ENCODE measurements at regions not wholly inside any gene's neighbourhood (a gene's known extent, or its start where the extent isn't known, plus 50 kb on each side); places are given as distances from the start of the nearest gene placed in this dataset.

DNA sequence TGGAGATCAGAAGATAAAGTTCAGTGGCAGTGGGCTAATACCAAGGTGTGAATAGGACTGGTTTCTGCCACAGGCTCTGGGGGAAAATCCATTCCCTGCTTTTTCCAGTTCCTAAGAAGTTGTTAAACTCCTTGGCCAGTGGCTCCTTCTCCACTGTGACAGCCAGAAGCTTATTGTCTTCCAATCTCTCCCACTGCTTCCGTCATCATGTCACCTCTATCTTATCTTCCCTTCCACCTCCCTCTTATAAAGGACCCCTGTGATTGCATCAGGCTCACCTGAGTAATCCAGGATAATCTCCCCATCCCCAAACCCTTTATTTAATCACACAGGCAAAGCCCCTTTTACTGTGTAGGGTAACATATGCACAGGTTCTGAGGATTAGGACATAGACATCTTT lies 431.2 kb upstream of the SLC10A2 start:
- Mint-ChIP-seq H3K27ac (no peak overlapping the region), H3K27me3 (ENCODE audit: insufficient read depth, low read depth, poor library complexity) (no peaks in the 10 kb centered on the region), H3K4me1 (no peaks in the 10 kb centered on the region), H3K36me3 (ENCODE audit: low read depth) (peaks cover 6% of the 10 kb centered on the region; the same call in 2 of the 3 replicates), H3K9me3 (peaks cover 14% of the 10 kb centered on the region), H3K4me3 (no peak overlapping the region)
- no peaks in the 10 kb centered on the region for H3K9me2 ChIP-seq (ENCODE audit: insufficient read depth)
- H3K36me3 ChIP-seq (ENCODE audit: insufficient read depth): no peaks in the 10 kb centered on the region; the same call in 1 of the 2 replicates
- no peak overlapping the region for H3K4me2 ChIP-seq
- H3F3A ChIP-seq (replicated peaks; ENCODE audit: low read depth): no peaks in the 10 kb centered on the region
- TF ChIP-seq EZH2phosphoT487 (IDR thresholded peaks at IDR 0.05; ENCODE audit: unreplicated experiment) (no peak), POLR2AphosphoS5 (IDR thresholded peaks at IDR 0.05; ENCODE audit: low read depth) (no peak), ZNF114 (CRISPR knock-in tag; IDR thresholded peaks at IDR 0.05) (no peak), ZNF331 (CRISPR knock-in tag; IDR thresholded peaks at IDR 0.05; ENCODE audit: low read depth) (no peak), EZH2 (IDR thresholded peaks at IDR 0.05; ENCODE audit: low read depth, unreplicated experiment) (no peak), STAT1 (IDR thresholded peaks at IDR 0.05; ENCODE audit: unreplicated experiment) (no peak), JUNB (IDR thresholded peaks at IDR 0.05; ENCODE audit: unreplicated experiment) (no peak), CREB1 (CRISPR knock-in tag; IDR thresholded peaks at IDR 0.05; ENCODE audit: low read depth) (no peak), NANOG (IDR thresholded peaks at IDR 0.05; ENCODE audit: borderline replicate concordance) (no peak)
- TF ChIP-seq, protein P1, sequence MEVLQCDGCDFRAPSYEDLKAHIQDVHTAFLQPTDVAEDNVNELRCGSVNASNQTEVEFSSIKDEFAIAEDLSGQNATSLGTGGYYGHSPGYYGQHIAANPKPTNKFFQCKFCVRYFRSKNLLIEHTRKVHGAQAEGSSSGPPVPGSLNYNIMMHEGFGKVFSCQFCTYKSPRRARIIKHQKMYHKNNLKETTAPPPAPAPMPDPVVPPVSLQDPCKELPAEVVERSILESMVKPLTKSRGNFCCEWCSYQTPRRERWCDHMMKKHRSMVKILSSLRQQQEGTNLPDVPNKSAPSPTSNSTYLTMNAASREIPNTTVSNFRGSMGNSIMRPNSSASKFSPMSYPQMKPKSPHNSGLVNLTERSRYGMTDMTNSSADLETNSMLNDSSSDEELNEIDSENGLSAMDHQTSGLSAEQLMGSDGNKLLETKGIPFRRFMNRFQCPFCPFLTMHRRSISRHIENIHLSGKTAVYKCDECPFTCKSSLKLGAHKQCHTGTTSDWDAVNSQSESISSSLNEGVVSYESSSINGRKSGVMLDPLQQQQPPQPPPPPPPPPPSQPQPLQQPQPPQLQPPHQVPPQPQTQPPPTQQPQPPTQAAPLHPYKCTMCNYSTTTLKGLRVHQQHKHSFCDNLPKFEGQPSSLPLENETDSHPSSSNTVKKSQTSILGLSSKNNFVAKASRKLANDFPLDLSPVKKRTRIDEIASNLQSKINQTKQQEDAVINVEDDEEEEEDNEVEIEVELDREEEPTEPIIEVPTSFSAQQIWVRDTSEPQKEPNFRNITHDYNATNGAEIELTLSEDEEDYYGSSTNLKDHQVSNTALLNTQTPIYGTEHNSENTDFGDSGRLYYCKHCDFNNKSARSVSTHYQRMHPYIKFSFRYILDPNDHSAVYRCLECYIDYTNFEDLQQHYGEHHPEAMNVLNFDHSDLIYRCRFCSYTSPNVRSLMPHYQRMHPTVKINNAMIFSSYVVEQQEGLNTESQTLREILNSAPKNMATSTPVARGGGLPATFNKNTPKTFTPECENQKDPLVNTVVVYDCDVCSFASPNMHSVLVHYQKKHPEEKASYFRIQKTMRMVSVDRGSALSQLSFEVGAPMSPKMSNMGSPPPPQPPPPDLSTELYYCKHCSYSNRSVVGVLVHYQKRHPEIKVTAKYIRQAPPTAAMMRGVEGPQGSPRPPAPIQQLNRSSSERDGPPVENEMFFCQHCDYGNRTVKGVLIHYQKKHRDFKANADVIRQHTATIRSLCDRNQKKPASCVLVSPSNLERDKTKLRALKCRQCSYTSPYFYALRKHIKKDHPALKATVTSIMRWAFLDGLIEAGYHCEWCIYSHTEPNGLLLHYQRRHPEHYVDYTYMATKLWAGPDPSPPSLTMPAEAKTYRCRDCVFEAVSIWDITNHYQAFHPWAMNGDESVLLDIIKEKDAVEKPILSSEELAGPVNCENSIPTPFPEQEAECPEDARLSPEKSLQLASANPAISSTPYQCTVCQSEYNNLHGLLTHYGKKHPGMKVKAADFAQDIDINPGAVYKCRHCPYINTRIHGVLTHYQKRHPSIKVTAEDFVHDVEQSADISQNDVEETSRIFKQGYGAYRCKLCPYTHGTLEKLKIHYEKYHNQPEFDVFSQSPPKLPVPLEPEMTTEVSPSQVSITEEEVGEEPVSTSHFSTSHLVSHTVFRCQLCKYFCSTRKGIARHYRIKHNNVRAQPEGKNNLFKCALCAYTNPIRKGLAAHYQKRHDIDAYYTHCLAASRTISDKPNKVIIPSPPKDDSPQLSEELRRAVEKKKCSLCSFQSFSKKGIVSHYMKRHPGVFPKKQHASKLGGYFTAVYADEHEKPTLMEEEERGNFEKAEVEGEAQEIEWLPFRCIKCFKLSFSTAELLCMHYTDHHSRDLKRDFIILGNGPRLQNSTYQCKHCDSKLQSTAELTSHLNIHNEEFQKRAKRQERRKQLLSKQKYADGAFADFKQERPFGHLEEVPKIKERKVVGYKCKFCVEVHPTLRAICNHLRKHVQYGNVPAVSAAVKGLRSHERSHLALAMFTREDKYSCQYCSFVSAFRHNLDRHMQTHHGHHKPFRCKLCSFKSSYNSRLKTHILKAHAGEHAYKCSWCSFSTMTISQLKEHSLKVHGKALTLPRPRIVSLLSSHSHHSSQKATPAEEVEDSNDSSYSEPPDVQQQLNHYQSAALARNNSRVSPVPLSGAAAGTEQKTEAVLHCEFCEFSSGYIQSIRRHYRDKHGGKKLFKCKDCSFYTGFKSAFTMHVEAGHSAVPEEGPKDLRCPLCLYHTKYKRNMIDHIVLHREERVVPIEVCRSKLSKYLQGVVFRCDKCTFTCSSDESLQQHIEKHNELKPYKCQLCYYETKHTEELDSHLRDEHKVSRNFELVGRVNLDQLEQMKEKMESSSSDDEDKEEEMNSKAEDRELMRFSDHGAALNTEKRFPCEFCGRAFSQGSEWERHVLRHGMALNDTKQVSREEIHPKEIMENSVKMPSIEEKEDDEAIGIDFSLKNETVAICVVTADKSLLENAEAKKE (CRISPR knock-in tag; IDR thresholded peaks at IDR 0.05): no peak
- TF ChIP-seq, protein P2, sequence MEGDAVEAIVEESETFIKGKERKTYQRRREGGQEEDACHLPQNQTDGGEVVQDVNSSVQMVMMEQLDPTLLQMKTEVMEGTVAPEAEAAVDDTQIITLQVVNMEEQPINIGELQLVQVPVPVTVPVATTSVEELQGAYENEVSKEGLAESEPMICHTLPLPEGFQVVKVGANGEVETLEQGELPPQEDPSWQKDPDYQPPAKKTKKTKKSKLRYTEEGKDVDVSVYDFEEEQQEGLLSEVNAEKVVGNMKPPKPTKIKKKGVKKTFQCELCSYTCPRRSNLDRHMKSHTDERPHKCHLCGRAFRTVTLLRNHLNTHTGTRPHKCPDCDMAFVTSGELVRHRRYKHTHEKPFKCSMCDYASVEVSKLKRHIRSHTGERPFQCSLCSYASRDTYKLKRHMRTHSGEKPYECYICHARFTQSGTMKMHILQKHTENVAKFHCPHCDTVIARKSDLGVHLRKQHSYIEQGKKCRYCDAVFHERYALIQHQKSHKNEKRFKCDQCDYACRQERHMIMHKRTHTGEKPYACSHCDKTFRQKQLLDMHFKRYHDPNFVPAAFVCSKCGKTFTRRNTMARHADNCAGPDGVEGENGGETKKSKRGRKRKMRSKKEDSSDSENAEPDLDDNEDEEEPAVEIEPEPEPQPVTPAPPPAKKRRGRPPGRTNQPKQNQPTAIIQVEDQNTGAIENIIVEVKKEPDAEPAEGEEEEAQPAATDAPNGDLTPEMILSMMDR (conservative IDR thresholded peaks at IDR 0.05; ENCODE audit: low read depth in 2 of 2): no peak
- TF ChIP-seq, protein P3, sequence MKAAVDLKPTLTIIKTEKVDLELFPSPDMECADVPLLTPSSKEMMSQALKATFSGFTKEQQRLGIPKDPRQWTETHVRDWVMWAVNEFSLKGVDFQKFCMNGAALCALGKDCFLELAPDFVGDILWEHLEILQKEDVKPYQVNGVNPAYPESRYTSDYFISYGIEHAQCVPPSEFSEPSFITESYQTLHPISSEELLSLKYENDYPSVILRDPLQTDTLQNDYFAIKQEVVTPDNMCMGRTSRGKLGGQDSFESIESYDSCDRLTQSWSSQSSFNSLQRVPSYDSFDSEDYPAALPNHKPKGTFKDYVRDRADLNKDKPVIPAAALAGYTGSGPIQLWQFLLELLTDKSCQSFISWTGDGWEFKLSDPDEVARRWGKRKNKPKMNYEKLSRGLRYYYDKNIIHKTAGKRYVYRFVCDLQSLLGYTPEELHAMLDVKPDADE (IDR thresholded peaks at IDR 0.05): no peak
- TF ChIP-seq, protein P4, sequence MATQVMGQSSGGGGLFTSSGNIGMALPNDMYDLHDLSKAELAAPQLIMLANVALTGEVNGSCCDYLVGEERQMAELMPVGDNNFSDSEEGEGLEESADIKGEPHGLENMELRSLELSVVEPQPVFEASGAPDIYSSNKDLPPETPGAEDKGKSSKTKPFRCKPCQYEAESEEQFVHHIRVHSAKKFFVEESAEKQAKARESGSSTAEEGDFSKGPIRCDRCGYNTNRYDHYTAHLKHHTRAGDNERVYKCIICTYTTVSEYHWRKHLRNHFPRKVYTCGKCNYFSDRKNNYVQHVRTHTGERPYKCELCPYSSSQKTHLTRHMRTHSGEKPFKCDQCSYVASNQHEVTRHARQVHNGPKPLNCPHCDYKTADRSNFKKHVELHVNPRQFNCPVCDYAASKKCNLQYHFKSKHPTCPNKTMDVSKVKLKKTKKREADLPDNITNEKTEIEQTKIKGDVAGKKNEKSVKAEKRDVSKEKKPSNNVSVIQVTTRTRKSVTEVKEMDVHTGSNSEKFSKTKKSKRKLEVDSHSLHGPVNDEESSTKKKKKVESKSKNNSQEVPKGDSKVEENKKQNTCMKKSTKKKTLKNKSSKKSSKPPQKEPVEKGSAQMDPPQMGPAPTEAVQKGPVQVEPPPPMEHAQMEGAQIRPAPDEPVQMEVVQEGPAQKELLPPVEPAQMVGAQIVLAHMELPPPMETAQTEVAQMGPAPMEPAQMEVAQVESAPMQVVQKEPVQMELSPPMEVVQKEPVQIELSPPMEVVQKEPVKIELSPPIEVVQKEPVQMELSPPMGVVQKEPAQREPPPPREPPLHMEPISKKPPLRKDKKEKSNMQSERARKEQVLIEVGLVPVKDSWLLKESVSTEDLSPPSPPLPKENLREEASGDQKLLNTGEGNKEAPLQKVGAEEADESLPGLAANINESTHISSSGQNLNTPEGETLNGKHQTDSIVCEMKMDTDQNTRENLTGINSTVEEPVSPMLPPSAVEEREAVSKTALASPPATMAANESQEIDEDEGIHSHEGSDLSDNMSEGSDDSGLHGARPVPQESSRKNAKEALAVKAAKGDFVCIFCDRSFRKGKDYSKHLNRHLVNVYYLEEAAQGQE (IDR thresholded peaks at IDR 0.05; ENCODE audit: unreplicated experiment): no peak
- no peaks in the 10 kb centered on the region for H3K79me2 ChIP-seq (replicated peaks; ENCODE audit: insufficient read depth)
- H3K4me1 ChIP-seq (ENCODE audit: insufficient read depth): no peaks in the 10 kb centered on the region
- ATAC-seq: no peak
- H4K20me1 ChIP-seq (replicated peaks; ENCODE audit: insufficient read depth): no peaks in the 10 kb centered on the region
- DNase-seq (ENCODE audit: low spot score): no peak
- H2AFZ ChIP-seq: 0 out of 2 replicates have a peak overlapping the region, but pooled peaks have one; percentile 57
- no peak overlapping the region for H3K27ac ChIP-seq (ENCODE audit: low read depth)
- no peaks in the 10 kb centered on the region for H3K27me3 ChIP-seq (ENCODE audit: insufficient read depth)
- H3K4me3 ChIP-seq: no peak overlapping the region

All from GM23338 (cell line).